ENCODE measurements at regions not wholly inside any gene's neighbourhood (a gene's known extent, or its start where the extent isn't known, plus 50 kb on each side); places are given as distances from the start of the nearest gene placed in this dataset.
A peak's percentile ranks its signal among the peaks of the same experiment; 100 is the strongest.

DNA sequence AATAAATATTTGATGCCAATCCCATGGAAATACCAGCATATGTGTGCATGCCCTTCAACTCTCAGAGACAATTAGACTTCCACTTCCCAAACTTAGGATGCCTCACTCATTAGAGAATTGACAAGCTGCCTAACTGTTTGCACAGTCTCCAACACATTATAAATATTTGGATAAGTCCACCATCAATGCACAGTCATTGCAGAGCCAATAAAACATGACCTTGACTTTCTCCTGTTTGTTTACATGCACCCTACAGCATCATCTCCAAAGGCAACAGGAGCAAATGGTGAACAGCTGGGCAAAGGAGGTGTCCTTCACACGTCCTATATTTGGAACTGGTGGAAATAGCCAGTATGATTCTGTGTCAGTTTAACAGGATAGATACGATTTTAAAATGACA lies 804.4 kb upstream of the RBFOX1 start:
- no peak for DNase-seq

- no peak for DNase-seq
Measured at GRCh38 chr16:6527646-6528045, 805.0 kb upstream of the RBFOX1 start.

DNA sequence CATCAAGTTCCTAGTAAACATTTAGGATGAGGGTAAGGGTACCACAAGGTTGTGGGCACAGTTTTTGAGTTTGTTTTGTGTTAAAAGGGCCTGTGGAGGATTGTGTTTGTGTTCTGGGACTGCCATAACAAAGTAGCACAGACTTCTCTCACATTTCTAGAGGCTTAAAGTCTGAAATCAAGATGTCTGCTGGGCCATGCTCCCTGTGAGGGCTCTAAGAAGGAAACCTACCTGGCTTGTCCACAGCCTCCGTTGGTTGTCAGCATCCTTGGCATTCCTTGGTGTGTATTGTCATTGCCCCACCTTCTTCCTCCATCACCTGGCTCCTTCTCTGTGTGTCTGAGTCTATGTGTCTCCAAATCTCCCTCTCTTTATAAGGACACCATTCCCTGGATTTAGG lies 808.1 kb upstream of the RBFOX1 start:
- no peak for DNase-seq

DNA sequence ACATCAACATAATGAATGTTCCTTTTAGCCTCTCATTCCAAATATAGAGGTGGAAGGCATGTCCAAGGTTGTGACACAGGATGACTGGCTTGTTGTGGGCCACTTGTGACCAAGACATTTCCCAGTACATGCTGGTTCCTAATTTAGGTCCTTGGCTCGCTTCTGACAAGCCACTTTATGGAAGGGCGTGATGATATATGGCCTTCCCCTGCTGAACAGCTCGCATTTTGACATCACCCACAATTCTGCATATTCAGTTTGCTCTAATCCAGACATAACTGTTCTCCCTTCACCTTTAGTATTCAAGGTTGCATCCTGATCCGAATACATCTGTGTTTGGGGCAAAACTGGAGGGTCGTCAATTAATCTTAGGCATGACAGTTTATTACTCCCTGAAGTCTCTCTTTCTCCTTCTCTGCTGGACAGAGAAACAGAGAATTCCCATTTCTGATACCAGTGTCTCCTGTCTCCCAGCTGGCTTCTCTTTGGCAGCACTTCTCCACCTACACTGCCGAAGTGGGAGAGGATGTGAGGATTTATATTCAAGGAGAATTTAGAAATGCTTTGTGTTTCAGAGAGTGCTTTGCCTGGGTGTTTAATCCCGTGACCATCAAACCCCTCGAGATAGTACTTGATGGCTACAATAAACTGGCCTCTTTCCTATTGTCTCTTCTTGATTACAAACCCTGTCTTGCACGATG lies 815.5 kb upstream of the RBFOX1 start:
- DNase-seq, result peak in 1 of 56 donors; percentile 2

DNA sequence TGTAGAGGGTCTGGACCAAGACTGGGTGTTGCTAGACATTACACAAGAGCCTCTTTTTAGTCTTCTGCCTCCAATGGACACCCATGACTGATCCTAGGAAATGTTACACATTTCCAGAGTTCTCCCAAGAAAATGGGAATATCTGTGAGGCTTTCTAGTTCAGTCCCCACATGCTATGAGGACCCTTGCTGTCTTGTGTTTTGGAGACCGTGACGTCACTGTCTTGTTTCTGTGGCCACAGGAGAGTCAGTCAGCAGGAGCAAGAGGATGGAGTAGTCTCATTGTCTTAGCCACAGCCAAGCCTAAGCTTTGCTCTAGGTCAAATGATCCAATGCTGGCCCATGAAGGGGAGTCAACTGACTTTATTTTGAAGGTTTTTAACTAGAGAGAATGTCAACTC lies 820.1 kb upstream of the RBFOX1 start:
- DNase-seq, result no peak

GRCh38 chr16:6510261-6510660 lies 822.4 kb upstream of the RBFOX1 start:
- DNase-seq, result no peak

- DNase-seq, result no peak
Measured at GRCh38 chr16:6499413-6499812, 833.2 kb upstream of the RBFOX1 start.

DNA sequence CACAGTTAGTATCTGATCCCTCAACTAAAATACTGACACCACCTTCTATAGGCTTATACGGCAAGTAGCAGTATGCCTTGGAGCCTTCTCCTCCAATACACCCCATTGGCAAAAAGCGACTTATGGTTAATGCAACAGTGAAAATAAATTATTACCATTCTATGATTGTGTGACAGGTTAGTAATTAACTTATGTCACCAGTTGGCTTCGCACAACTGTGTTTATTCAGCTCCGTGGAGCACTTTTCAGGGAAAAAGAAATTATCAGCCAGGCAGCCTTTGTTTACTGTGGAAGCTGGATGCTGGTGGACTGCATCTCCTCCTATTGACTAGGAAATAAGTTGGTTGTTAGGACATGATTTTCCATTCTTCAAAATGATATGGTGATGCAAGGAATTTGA lies 833.8 kb upstream of the RBFOX1 start:
- DNase-seq, result no peak

GRCh38 chr16:6496996-6497395 lies 835.6 kb upstream of the RBFOX1 start:
- DNase-seq, result no peak

- no peak for DNase-seq
Measured at GRCh38 chr16:6495486-6496210, 837.0 kb upstream of the RBFOX1 start.

DNA sequence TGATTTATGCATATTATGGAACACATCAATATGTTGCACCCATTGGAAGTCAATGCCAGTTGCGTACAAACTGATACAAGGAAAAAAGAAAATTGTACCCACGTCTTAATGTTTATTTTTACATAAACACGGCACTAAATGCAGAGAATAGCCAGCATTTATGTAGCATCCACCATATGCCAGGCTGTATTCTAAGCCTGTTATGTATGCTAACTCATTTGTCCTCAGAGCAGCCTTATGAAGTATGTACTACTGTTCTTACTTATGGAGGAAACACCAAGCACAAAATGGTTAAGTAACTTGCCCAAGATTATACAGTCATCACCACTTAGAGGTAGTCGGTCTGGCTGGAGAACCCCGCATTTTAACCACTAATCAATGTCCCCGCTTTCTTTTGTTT lies 837.9 kb upstream of the RBFOX1 start:
- no peak for DNase-seq

DNA sequence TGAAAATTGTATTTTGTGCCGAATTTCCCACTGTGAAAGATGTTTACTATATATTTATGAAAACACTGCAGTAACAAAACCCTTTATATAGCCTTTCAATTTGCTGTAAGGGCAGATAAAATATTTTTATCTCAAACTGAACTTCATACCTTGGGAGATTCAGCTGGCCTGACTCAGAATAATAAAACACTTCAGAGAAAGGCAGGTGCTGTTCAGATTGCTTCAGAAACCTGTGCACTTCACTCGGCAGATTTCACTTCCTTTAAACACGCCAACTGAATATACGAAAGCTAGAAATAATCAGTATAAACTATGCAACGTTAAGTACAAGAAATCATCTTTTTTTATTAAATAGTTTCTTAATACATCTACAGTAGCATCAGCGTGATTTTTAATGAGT lies 839.1 kb upstream of the RBFOX1 start:
- no peak for DNase-seq

GRCh38 chr16:6492742-6493141 lies 839.9 kb upstream of the RBFOX1 start:
- no peak for DNase-seq

- peak in 12 of 56 donors; percentile 1 to 38 (median 4) for DNase-seq
Measured at GRCh38 chr16:6484935-6485334, 847.7 kb upstream of the RBFOX1 start.

- DNase-seq, result peak in 1 of 56 donors; percentile 0
Measured at GRCh38 chr16:6484081-6484480, 848.6 kb upstream of the RBFOX1 start.

- peak in 23 of 56 donors; percentile 1 to 59 (median 19) for DNase-seq
Measured at GRCh38 chr16:6483469-6484033, 849.1 kb upstream of the RBFOX1 start.

DNA sequence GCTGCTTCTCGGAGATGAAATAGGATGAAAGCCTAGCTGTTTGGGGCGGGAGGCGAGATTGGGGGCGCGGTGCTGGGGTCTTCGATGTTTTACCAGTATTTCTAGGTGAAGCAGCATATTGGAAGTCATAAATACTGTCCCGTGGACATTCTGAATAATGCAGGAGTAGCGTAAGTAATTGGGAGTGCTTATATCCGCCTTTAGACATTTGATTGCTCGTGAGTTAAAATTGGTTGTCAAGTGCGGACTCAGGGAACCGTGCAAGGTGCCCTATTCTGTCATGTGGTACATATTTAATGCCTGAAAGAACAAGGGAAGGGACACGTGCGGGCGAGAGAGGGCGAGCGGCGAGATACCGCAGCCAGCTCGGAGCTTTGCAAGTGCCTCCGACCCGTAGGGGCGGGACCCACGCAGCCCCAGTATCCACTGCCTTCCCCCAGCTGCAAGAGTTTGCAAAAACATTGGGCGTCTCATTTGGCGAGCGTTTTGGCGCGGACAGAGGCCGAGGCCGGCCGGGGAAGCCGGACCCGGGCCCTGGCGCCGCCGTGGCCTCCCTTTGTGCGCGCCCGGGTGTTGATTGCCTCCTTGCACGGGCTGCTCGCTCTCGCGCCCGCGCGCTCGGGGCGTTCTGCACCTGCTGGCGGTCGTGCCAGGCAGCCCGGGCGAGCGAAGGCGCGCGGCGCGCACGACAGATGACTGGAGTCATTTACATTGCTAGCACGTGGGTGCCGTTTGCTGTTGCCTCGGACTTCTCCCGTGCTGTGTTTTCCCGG lies 849.8 kb upstream of the RBFOX1 start:
- peak in 37 of 56 donors; percentile 1 to 73 (median 25) for DNase-seq

DNA sequence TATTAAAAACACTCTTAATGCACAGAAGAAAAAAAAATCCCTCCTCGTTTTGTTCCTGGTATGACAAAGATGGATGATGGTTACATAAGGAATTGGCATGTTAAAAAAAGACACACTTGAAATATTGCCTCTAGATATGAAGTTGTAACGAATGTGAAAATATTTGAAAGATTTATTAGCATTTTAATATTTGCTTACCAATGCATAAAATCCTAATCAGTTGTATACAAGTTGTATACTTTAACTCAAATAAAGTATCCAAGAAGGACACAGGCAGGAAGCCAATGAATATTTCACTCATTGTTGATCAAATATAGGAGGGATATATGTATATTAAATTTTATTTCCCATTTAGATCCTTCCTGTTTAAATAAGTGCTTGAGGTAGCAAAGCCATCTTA lies 850.8 kb upstream of the RBFOX1 start:
- DNase-seq, result no peak

DNA sequence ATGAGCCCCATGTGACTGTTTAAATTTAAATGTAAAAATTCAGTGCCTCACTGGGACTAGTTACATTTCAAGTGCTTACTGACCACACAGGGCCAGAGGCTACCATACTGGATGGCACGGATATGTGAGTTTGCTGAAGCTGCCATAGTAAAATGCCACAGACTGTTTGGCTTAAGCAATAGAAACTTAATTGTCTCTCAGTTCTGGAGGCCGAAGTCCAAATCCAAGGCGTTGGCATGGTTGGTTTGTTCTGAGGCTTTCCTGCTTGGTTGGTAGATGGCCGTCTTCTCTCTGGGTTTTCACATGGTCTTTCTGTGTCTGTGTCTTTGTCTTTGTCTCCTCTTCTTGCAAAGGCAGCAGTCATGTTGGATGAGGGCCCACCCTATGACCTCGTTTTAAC lies 878.9 kb upstream of the RBFOX1 start:
- no peak for DNase-seq

DNA sequence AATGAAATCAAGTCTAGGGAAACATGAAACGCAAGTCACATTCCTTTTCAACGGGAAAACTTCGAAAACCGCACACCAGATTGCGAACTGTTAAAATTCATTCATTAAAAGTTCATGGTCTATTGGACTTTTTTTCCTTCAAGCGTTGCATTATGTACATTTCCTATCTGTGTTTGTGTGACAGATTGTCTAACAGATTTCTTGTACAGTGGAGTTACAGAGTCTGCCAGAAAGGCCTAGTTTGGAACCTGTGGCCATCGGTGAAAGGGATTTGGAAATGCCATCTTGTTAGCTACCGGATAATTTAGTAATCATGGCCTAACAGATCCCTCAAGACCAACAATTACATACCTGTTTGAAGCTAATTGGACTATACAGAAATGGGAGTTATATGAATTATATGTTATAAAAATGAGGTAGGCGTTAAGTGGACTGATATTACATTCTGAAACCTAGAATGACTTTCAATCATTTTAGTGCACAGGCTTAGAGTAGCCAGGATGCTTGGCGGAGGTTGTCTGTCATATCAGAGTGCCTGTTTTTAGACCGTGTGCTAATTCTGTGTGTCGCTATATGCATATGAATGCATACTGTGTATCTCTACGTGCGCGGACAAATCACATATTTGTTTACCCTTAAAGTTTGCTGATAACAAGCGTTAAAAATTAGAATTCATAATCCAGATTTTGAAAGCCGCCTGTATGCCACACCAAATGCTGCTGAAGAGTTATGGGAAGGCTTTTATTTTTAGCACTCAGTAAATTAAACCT lies 885.4 kb upstream of the RBFOX1 start:
- no peak for DNase-seq

GRCh38 chr16:6446370-6446769 lies 886.3 kb upstream of the RBFOX1 start:
- no peak for DNase-seq

All from nucleus accumbens (tissue), 56 donors.